GM23338 (cell line): ENCODE measurements at regions not wholly inside any gene's neighbourhood (a gene's known extent, or its start where the extent isn't known, plus 50 kb on each side); places are given as distances from the start of the nearest gene placed in this dataset.

ENCODE experiments used
- CREB1 ChIP-seq: fragments of 250-450 bp; sonication (Bioruptor Pico); IDR thresholded peaks from 2 replicates; pipeline ENCODE4 v1.5.0; 2020; ENCODE audit warnings: low read depth, mild to moderate bottlenecking, moderate library complexity
- CTCF ChIP-seq, 2 experiments: fragments of 200-600 bp in 1 of 2; sonication (generic) in 1 of 2; conservative IDR thresholded peaks; 2 replicates each; pipeline versions ENCODE4 v1.5.1 to v1.6.1; 2016 to 2017; ENCODE audit warnings: antibody characterized with exemption in 2 of 2, low read depth in 2 of 2, mild to moderate bottlenecking in 2 of 2, moderate library complexity in 1 of 2
- EZH2 ChIP-seq: fragments of 200-600 bp; sonication (generic); IDR thresholded peaks from one replicate; pipeline ENCODE4 v1.8.0; 2017; ENCODE audit warnings: antibody characterized with exemption, mild to moderate bottlenecking, low read depth; ENCODE audit not compliant: unreplicated experiment
- JUNB ChIP-seq: IDR thresholded peaks from one replicate; pipeline ENCODE4 v1.6.1; 2016; ENCODE audit warnings: antibody characterized with exemption; ENCODE audit not compliant: unreplicated experiment
- NANOG ChIP-seq: IDR thresholded peaks from 2 replicates; pipeline ENCODE4 v1.6.1; 2016; ENCODE audit warnings: antibody characterized with exemption, borderline replicate concordance
- POLR2AphosphoS5 ChIP-seq: IDR thresholded peaks from 2 replicates; pipeline ENCODE4 v1.6.1; 2016; ENCODE audit warnings: antibody characterized with exemption, low read depth
- REST ChIP-seq: IDR thresholded peaks from one replicate; pipeline ENCODE4 v1.6.1; 2018; ENCODE audit warnings: antibody characterized with exemption; ENCODE audit not compliant: unreplicated experiment
- STAT1 ChIP-seq: IDR thresholded peaks from one replicate; pipeline ENCODE4 v1.6.1; 2016; ENCODE audit warnings: antibody characterized with exemption; ENCODE audit not compliant: unreplicated experiment
- ZNF114 ChIP-seq: fragments of 250-450 bp; sonication (Bioruptor Pico); IDR thresholded peaks from 2 replicates; pipeline ENCODE4 v1.5.0; 2020; ENCODE audit warnings: mild to moderate bottlenecking, moderate library complexity
- TF ChIP-seq, protein P1 (sequence below): IDR thresholded peaks from 2 replicates; pipeline ENCODE4 v1.6.1; 2016; ENCODE audit warnings: antibody characterized with exemption

DNA sequence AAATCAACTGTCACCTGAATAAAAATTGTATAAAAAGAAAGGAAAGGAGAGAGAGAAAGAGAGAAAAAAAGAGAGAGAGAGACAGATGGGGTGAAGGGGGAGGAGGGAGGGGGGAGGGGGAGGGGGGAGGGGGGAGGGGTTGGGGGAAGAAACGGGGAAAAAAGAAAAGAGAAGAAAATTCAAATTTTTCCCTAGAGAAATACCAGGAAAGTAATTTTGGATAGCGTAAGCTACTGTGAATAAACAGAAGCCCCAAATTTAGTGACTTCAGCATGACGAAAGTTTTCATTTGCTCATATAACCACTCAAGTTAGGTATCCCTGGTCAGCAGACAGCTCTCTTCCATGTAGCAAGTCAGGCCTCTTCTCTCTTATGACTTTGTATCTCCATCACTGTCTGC is 289.4 kb upstream of the MYOCD start:
- TF ChIP-seq POLR2AphosphoS5, result no peak
- TF ChIP-seq CTCF (conservative IDR thresholded peaks at IDR 0.05; ENCODE audit: low read depth in 2 of 2), result no peak
- TF ChIP-seq EZH2, result no peak
- TF ChIP-seq CREB1 (CRISPR knock-in tag), result no peak
- no peak for TF ChIP-seq REST
- TF ChIP-seq ZNF114 (CRISPR knock-in tag), result no peak
- no peak for TF ChIP-seq JUNB
- no peak for TF ChIP-seq NANOG
- TF ChIP-seq, protein P1, sequence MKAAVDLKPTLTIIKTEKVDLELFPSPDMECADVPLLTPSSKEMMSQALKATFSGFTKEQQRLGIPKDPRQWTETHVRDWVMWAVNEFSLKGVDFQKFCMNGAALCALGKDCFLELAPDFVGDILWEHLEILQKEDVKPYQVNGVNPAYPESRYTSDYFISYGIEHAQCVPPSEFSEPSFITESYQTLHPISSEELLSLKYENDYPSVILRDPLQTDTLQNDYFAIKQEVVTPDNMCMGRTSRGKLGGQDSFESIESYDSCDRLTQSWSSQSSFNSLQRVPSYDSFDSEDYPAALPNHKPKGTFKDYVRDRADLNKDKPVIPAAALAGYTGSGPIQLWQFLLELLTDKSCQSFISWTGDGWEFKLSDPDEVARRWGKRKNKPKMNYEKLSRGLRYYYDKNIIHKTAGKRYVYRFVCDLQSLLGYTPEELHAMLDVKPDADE, result no peak
- TF ChIP-seq STAT1, result no peak
